IMR-90 (cell line): ENCODE measurements at regions not wholly inside any gene's neighbourhood (a gene's known extent, or its start where the extent isn't known, plus 50 kb on each side); places are given as distances from the start of the nearest gene placed in this dataset.

Experiments
- ATAC-seq: fragments of 200-7000 bp; cut with Tn5 transposase; 2 replicates; pipeline ENCODE4 v1.9.1; 2020; ENCODE audit warnings: low read depth, mild to moderate bottlenecking, moderate library complexity
- BruUV-seq: library from RNA; stranded (reverse); fragments of 400-500 nt; replicated peaks from 2 replicates; lab custom pipeline; 2021; lab: Mats Ljungman, UMichigan
- CTCF ChIA-PET: fragments of 300-600 bp; formaldehyde crosslinking; extraction: SDS; loops from one replicate; lab custom pipeline; 2021; ENCODE audit warnings: antibody characterized with exemption; lab: Yijun Ruan, JAX
- POLR2A ChIA-PET: fragments of 300-600 bp; sonication (Branson Sonifier 250); formaldehyde crosslinking; loops from one replicate; lab custom pipeline; 2022; ENCODE audit warnings: antibody characterized with exemption; ENCODE audit not compliant: unreplicated experiment; lab: Charles Lee
- DNase-seq: peaks from one replicate; pipeline ENCODE4 v3.0.0; 2013
- H2AFZ ChIP-seq: replicated peaks from 2 replicates; pipeline ENCODE3; 2013; ENCODE audit warnings: low read length, mild to moderate bottlenecking; ENCODE audit not compliant: poor library complexity
- H2AK5ac ChIP-seq: 2 replicates; pipeline ENCODE4 v1.6.1; 2013; ENCODE audit warnings: low read depth, low read length, inconsistent platforms
- H2AK9ac ChIP-seq: replicated peaks from 2 replicates; pipeline ENCODE3; 2013; ENCODE audit warnings: mild to moderate bottlenecking, low read depth, low read length, moderate library complexity; ENCODE audit not compliant: poor library complexity
- H2BK120ac ChIP-seq: 2 replicates; pipeline ENCODE4 v1.6.1; 2013; ENCODE audit warnings: low read depth, low read length, inconsistent platforms
- H2BK15ac ChIP-seq: 3 replicates; pipeline ENCODE4 v1.6.1; 2013; ENCODE audit warnings: low read depth, low read length, inconsistent platforms
- H2BK20ac ChIP-seq: 2 replicates; pipeline ENCODE4 v1.6.1; 2013; ENCODE audit warnings: low read depth, mild to moderate bottlenecking, inconsistent platforms, low read length, moderate library complexity
- H2BK5ac ChIP-seq: 2 replicates; pipeline ENCODE4 v1.6.1; 2013; ENCODE audit warnings: mild to moderate bottlenecking, low read depth, low read length, inconsistent platforms; ENCODE audit not compliant: poor library complexity, severe bottlenecking
- H3K14ac ChIP-seq: replicated peaks from 2 replicates; pipeline ENCODE4 v1.6.1; 2013; ENCODE audit warnings: low read depth, low read length, inconsistent platforms
- H3K18ac ChIP-seq: 2 replicates; pipeline ENCODE4 v1.6.1; 2013; ENCODE audit warnings: low read depth, low read length, control low read depth
- H3K23ac ChIP-seq: 2 replicates; pipeline ENCODE4 v1.6.1; 2013; ENCODE audit warnings: low read depth, low read length, inconsistent platforms
- H3K27ac ChIP-seq: 2 replicates; pipeline ENCODE4 v1.5.1; 2013; ENCODE audit warnings: mild to moderate bottlenecking, control low read depth, low read length; ENCODE audit not compliant: insufficient read depth
- H3K27me3 ChIP-seq: 2 replicates; pipeline ENCODE4 v1.6.1; 2013; ENCODE audit warnings: low read length; ENCODE audit not compliant: control insufficient read depth, insufficient read depth
- H3K36me3 ChIP-seq: 2 replicates; pipeline ENCODE4 v1.6.1; 2013; ENCODE audit warnings: low read length, mixed read lengths; ENCODE audit not compliant: control insufficient read depth, insufficient read depth
- H3K4ac ChIP-seq: 2 replicates; pipeline ENCODE4 v1.6.1; 2013; ENCODE audit warnings: low read depth, low read length, inconsistent platforms
- H3K4me1 ChIP-seq: 2 replicates; pipeline ENCODE4 v1.6.1; 2013; ENCODE audit warnings: low read length, mixed read lengths; ENCODE audit not compliant: control insufficient read depth, insufficient read depth
- H3K4me2 ChIP-seq: 2 replicates; pipeline ENCODE4 v1.6.1; 2013; ENCODE audit warnings: low read depth, mild to moderate bottlenecking, control low read depth, low read length, moderate library complexity
- H3K4me3 ChIP-seq: 2 replicates; pipeline ENCODE4 v1.5.1; 2013; ENCODE audit warnings: low read depth, mild to moderate bottlenecking, control low read depth, low read length, moderate library complexity; ENCODE audit not compliant: insufficient read depth
- H3K56ac ChIP-seq: 2 replicates; pipeline ENCODE4 v1.6.1; 2013; ENCODE audit warnings: low read length, inconsistent platforms; ENCODE audit not compliant: insufficient read depth; ENCODE audit errors: extremely low read depth
- H3K79me1 ChIP-seq, 2 experiments: 2 replicates each; pipeline ENCODE4 v1.6.1; 2013; ENCODE audit warnings: low read length in 2 of 2, inconsistent platforms in 1 of 2, low read depth in 1 of 2
- H3K9ac ChIP-seq: 2 replicates; pipeline ENCODE4 v1.6.1; 2013; ENCODE audit warnings: low read depth, low read length, control low read depth
- H3K9me1 ChIP-seq: 2 replicates; pipeline ENCODE4 v1.6.1; 2013; ENCODE audit warnings: low read length, inconsistent platforms; ENCODE audit not compliant: insufficient read depth
- H3K9me3 ChIP-seq: 2 replicates; pipeline ENCODE4 v1.6.1; 2013; ENCODE audit warnings: low read length; ENCODE audit not compliant: control insufficient read depth, insufficient read depth
- H4K20me1 ChIP-seq: 2 replicates; pipeline ENCODE4 v1.6.1; 2013; ENCODE audit warnings: low read length, inconsistent platforms; ENCODE audit not compliant: insufficient read depth
- H4K5ac ChIP-seq: 2 replicates; pipeline ENCODE4 v1.6.1; 2013; ENCODE audit warnings: mild to moderate bottlenecking, low read depth, low read length, control low read depth
- H4K8ac ChIP-seq, 2 experiments: 2 replicates each; pipeline ENCODE4 v1.6.1; 2013; ENCODE audit warnings: low read depth in 2 of 2, low read length in 2 of 2, control low read depth in 1 of 2, inconsistent platforms in 1 of 2
- H4K91ac ChIP-seq: 2 replicates; pipeline ENCODE4 v1.6.1; 2013; ENCODE audit warnings: low read depth, low read length, inconsistent platforms; ENCODE audit not compliant: insufficient read depth
- BHLHE40 ChIP-seq: fragments of 150-350 bp; IDR thresholded peaks from 2 replicates; pipeline ENCODE4 v1.6.1; 2016; ENCODE audit warnings: mild to moderate bottlenecking, low read depth, low read length
- CEBPB ChIP-seq: IDR thresholded peaks from 2 replicates; pipeline ENCODE4 v1.6.1; 2012; ENCODE audit warnings: low read depth, low read length, improper control_type of control experiment
- CHD1 ChIP-seq: IDR thresholded peaks from 2 replicates; pipeline ENCODE4 v1.6.1; 2012; ENCODE audit warnings: low read depth, low read length, improper control_type of control experiment
- MAFK ChIP-seq: IDR thresholded peaks from 2 replicates; pipeline ENCODE4 v1.6.1; 2012; ENCODE audit warnings: low read depth, low read length, improper control_type of control experiment
- MXI1 ChIP-seq: IDR thresholded peaks from 2 replicates; pipeline ENCODE4 v1.6.1; 2012; ENCODE audit warnings: low read depth, mild to moderate bottlenecking, low read length, moderate library complexity, borderline replicate concordance
- NFE2L2 ChIP-seq: fragments of 150-350 bp; IDR thresholded peaks from 2 replicates; pipeline ENCODE4 v1.6.1; 2016; ENCODE audit warnings: low read depth, mild to moderate bottlenecking, low read length
- POLR2A ChIP-seq: IDR thresholded peaks from 2 replicates; pipeline ENCODE4 v1.6.1; 2012; ENCODE audit warnings: mild to moderate bottlenecking, low read depth, low read length
- SMC3 ChIP-seq: fragments of 150-350 bp; IDR thresholded peaks from 2 replicates; pipeline ENCODE4 v1.6.1; 2016; ENCODE audit warnings: low read depth, mild to moderate bottlenecking, antibody characterized with exemption, low read length, moderate library complexity
- WGBS, 2 experiments: methylation state at CpG; one replicate each; pipeline versions ENCODE4 v1.1.5 to v1.1.7; 2013; ENCODE audit warnings: missing lambda C conversion rate in 2 of 2; ENCODE audit not compliant: insufficient read length in 1 of 2; ENCODE audit errors: extremely low coverage in 2 of 2; 5-methylcytosine and 5-hydroxymethylcytosine counted together
- dilution Hi-C: fragments of 300-500 bp; cut with HindIII; formaldehyde crosslinking; loops from one replicate; pipeline ENCODE4 v1.14.3; 2018; ENCODE audit warnings: low sequenced_read_pairs; ENCODE audit not compliant: unreplicated experiment
- in situ Hi-C: fragments of 300-500 bp; cut with MboI; formaldehyde crosslinking; loops from 3 replicates; pipeline ENCODE4 v1.14.3; 2019; ENCODE audit warnings: low sequenced_read_pairs, inconsistent platforms, mixed read lengths
- intact Hi-C: fragments of 100-400 bp; cut with micrococcal nuclease; formaldehyde crosslinking; loops from 2 replicates; pipeline ENCODE4 v1.10.0; 2022
- TF ChIP-seq, protein P1 (sequence below): fragments of 150-350 bp; IDR thresholded peaks from 2 replicates; pipeline ENCODE4 v1.6.1; 2017; ENCODE audit warnings: mild to moderate bottlenecking, antibody characterized with exemption, low read length, low read depth
- TF ChIP-seq, protein P2 (sequence below): conservative IDR thresholded peaks from 2 replicates; pipeline ENCODE4 v1.5.1; 2012; ENCODE audit warnings: mild to moderate bottlenecking, low read depth, low read length, improper control_type of control experiment

DNA sequence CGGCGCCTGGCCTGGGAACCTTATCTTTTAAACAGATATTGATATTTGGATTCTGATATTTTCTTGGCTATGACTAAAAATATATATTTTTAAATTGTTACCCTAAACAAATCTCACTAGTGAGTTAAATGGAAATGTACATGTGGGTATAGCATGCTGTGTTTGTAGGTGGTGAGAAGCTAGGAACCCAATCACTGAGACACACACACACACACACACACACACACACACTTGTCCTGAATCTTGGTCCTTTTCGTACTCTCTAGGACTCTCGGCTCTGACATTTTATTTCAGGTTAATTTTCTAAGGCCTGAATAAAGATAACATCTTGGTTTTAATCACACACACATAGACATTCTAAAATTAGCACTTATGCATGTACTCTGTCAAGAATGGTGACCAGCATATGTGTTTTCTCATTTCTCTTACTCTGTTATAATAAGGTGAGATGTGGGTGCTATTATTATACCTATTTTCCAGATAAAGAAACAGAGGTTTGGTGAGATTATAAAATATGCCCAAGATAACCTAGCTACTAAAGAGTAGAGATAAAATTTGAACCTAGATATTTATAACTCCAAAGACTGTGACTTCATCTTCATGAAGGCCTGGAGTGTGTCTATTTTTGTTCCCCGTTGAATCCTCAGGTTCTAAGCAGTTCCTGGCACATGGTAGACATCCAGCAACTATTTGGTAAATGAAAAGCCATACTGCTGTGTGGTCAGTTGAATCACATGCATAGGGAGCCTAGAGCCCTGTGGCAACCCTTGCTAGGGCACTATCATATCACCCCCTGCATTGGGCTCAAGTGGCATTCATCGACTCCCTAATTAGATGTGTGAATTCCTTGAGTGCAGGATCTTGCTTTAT lies 85.0 kb upstream of the RAB3GAP2 start:
- Histone ChIP-seq H3K4me1 (no peaks in the 10 kb centered on the region), H4K91ac (no peak overlapping the region), H3K9ac (no peak overlapping the region), H3K27me3 (no peaks in the 10 kb centered on the region), H3K14ac (no peak overlapping the region), H2BK20ac (no peak overlapping the region), H3K27ac (no peak overlapping the region), H3K79me1 (no peaks in the 10 kb centered on the region), H4K8ac (no peak overlapping the region), H3K9me3 (no peaks in the 10 kb centered on the region), H4K20me1 (no peaks in the 10 kb centered on the region), H3K23ac (no peak overlapping the region), H2AFZ (no peak overlapping the region), H3K4ac (no peak overlapping the region), H3K9me1 (no peaks in the 10 kb centered on the region), H3K4me3 (no peak overlapping the region), H3K36me3 (no peaks in the 10 kb centered on the region), H3K4me2 (no peak overlapping the region), H2AK9ac (no peak overlapping the region), H2BK5ac (no peak overlapping the region), H2BK120ac (no peak overlapping the region), H4K5ac (no peak overlapping the region), H3K18ac (no peak overlapping the region), H3K56ac (no peak overlapping the region), H2AK5ac (no peak overlapping the region), H2BK15ac (no peak overlapping the region)
- no TSS peak for BruUV-seq
- intact Hi-C loops (no loop called here), in situ Hi-C loops (no loop called here), dilution Hi-C loops (no loop called here)
- WGBS, 2 experiments, result no CpG with 5 or more reads among the region's 6 CpGs
- ATAC-seq (no peak), DNase-seq (no peak)
- TF ChIP-seq, protein P1, sequence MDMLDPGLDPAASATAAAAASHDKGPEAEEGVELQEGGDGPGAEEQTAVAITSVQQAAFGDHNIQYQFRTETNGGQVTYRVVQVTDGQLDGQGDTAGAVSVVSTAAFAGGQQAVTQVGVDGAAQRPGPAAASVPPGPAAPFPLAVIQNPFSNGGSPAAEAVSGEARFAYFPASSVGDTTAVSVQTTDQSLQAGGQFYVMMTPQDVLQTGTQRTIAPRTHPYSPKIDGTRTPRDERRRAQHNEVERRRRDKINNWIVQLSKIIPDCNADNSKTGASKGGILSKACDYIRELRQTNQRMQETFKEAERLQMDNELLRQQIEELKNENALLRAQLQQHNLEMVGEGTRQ, result no peak
- TF ChIP-seq MXI1 (no peak), POLR2A (no peak), SMC3 (no peak), MAFK (no peak), CEBPB (no peak), NFE2L2 (no peak), CHD1 (no peak), BHLHE40 (no peak)
- TF ChIP-seq, protein P2, sequence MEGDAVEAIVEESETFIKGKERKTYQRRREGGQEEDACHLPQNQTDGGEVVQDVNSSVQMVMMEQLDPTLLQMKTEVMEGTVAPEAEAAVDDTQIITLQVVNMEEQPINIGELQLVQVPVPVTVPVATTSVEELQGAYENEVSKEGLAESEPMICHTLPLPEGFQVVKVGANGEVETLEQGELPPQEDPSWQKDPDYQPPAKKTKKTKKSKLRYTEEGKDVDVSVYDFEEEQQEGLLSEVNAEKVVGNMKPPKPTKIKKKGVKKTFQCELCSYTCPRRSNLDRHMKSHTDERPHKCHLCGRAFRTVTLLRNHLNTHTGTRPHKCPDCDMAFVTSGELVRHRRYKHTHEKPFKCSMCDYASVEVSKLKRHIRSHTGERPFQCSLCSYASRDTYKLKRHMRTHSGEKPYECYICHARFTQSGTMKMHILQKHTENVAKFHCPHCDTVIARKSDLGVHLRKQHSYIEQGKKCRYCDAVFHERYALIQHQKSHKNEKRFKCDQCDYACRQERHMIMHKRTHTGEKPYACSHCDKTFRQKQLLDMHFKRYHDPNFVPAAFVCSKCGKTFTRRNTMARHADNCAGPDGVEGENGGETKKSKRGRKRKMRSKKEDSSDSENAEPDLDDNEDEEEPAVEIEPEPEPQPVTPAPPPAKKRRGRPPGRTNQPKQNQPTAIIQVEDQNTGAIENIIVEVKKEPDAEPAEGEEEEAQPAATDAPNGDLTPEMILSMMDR, result no peak
- CTCF ChIA-PET, result no interaction called here
- POLR2A ChIA-PET, result no interaction called here
